GM10266 (cell line): ENCODE measurements at regions not wholly inside any gene's neighbourhood (a gene's known extent, or its start where the extent isn't known, plus 50 kb on each side); places are given as distances from the start of the nearest gene placed in this dataset.

Source experiments
- DNase-seq: peaks from one replicate; pipeline ENCODE4 v3.0.0; 2012; ENCODE audit errors: extremely low spot score
- CTCF ChIP-seq: IDR thresholded peaks from 2 replicates; pipeline ENCODE4 v1.5.1; 2012; ENCODE audit warnings: mild to moderate bottlenecking, low read depth; ENCODE audit not compliant: control insufficient read depth, insufficient read depth; ENCODE audit errors: missing control alignments

DNA sequence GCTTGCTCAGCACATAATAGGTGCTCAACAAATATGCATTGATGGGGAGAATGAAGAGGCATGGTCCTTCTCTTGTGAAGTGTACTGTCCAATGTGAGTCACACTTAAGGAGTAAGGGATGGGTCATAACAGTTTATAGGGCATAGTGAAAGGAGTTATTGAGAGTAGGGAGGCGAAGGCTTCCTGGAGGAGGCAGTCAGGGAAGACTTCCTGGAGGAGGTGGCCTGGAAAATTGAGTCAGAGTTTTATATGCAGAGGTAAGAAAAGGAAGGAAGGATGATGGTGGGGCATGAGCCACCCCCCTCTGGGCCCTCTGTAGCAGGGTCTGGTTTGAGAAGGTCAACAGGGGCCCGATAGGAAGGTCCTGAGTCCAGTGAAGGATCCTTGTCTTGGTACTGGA, 57.0 kb upstream of the ZNF536 start:
- no peak for DNase-seq
- no peak for TF ChIP-seq CTCF

- TF ChIP-seq CTCF: no peak
- DNase-seq: no peak
These were observed 56.1 kb upstream of the ZNF536 start for GRCh38 chr19:30316000-30316491.

GRCh38 chr19:30316560-30317106, 55.6 kb upstream of the ZNF536 start:
- no peak for DNase-seq
- TF ChIP-seq CTCF: no peak

- DNase-seq: no peak
- TF ChIP-seq CTCF: no peak
These were observed 54.8 kb upstream of the ZNF536 start for GRCh38 chr19:30317403-30317802.

GRCh38 chr19:30318261-30318660, 53.9 kb upstream of the ZNF536 start:
- no peak for DNase-seq
- no peak for TF ChIP-seq CTCF

- TF ChIP-seq CTCF: no peak
- DNase-seq: no peak
These were observed 53.2 kb upstream of the ZNF536 start for GRCh38 chr19:30318936-30319335.

DNA sequence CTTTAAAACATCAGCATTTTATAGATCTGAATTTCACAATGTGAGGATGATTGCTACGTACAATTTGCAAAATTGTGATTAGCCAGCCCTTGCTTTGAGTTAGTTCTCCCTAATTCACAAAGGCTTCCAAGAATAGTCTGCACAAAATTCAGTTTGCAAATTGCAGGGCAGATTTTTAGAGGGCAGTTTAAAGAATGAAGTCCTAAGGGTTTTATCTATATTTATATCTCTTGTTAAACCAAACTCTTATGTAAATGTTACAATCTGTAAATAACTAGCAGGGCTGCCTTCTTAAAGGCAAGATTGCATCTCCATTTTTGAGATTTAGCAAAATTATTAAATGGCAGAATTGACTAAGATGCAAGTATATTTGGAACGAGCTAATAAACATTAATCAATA, 52.8 kb upstream of the ZNF536 start:
- DNase-seq: no peak
- TF ChIP-seq CTCF: no peak
